Prostate gland (tissue), 2 donors: ENCODE measurements at regions not wholly inside any gene's neighbourhood (a gene's known extent, or its start where the extent isn't known, plus 50 kb on each side); places are given as distances from the start of the nearest gene placed in this dataset.

Experiments used
- DNase-seq: peaks from one replicate; pipeline ENCODE4 v3.0.0-alpha.2; 2019; ENCODE audit warnings: low spot score
- H3K27ac ChIP-seq, 2 donors: fragments of 200-600 bp; sonication (generic); 2 replicates each; pipeline ENCODE4 v1.5.1; 2017 to 2019
- H3K27me3 ChIP-seq: fragments of 200-600 bp; sonication (generic); replicated peaks from 2 replicates; pipeline ENCODE4 v1.5.1; 2019; ENCODE audit not compliant: insufficient read depth
- H3K36me3 ChIP-seq, 2 donors: fragments of 200-600 bp; sonication (generic); 1 replicate in 1 of 2; 2 replicates in 1 of 2; pipeline versions ENCODE4 v1.5.1 to v1.8.1; 2017 to 2019
- H3K4me1 ChIP-seq: fragments of 200-600 bp; sonication (generic); replicated peaks from 2 replicates; pipeline ENCODE4 v1.5.1; 2019
- H3K4me3 ChIP-seq, 2 donors: fragments of 200-600 bp; sonication (generic); 2 replicates each; pipeline ENCODE4 v1.5.1; 2017 to 2019
- H3K9me3 ChIP-seq: fragments of 200-600 bp; sonication (generic); 2 replicates; pipeline ENCODE4 v1.5.1; 2017
- POLR2A ChIP-seq: fragments of 450-650 bp; IDR thresholded peaks from one replicate; pipeline ENCODE4 v1.6.1; 2016; ENCODE audit warnings: antibody characterized with exemption, mild to moderate bottlenecking
- POLR2AphosphoS5 ChIP-seq: sonication (generic); formaldehyde crosslinking; IDR thresholded peaks from one replicate; pipeline ENCODE4 v1.6.1; 2017; ENCODE audit warnings: antibody characterized with exemption
- WGBS: methylation state at CpG from one replicate; pipeline ENCODE4 v1.1.5; 2018; 5-methylcytosine and 5-hydroxymethylcytosine counted together
- intact Hi-C: fragments of 100-400 bp; cut with DNase I; formaldehyde crosslinking; loops from one replicate; pipeline ENCODE4 v1.14.2; 2022
- TF ChIP-seq, protein P1 (sequence below), 4 experiments: fragments of 200-600 bp in 2 of 4; fragments of 450-650 bp in 2 of 4; sonication (generic) in 2 of 4; IDR thresholded peaks; 1 replicate in 3 of 4; 2 replicates in 1 of 4; pipeline ENCODE4 v1.5.1; 2016 to 2019; ENCODE audit warnings: antibody characterized with exemption in 4 of 4, mild to moderate bottlenecking in 2 of 4, moderate library complexity in 2 of 4

- no peak for DNase-seq
- TF ChIP-seq POLR2A, result no peak
- TF ChIP-seq, protein P1, sequence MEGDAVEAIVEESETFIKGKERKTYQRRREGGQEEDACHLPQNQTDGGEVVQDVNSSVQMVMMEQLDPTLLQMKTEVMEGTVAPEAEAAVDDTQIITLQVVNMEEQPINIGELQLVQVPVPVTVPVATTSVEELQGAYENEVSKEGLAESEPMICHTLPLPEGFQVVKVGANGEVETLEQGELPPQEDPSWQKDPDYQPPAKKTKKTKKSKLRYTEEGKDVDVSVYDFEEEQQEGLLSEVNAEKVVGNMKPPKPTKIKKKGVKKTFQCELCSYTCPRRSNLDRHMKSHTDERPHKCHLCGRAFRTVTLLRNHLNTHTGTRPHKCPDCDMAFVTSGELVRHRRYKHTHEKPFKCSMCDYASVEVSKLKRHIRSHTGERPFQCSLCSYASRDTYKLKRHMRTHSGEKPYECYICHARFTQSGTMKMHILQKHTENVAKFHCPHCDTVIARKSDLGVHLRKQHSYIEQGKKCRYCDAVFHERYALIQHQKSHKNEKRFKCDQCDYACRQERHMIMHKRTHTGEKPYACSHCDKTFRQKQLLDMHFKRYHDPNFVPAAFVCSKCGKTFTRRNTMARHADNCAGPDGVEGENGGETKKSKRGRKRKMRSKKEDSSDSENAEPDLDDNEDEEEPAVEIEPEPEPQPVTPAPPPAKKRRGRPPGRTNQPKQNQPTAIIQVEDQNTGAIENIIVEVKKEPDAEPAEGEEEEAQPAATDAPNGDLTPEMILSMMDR (IDR thresholded peaks at IDR 0.05), result no peak
- TF ChIP-seq POLR2AphosphoS5, result no peak
- WGBS, result 21% methylated on average over 4 of the region's 4 CpGs
- Histone ChIP-seq H3K9me3 (no peaks in the 10 kb centered on the region), H3K4me3 (no peak overlapping the region), H3K36me3 (no peaks in the 10 kb centered on the region), H3K4me1 (no peaks in the 10 kb centered on the region), H3K27me3 (no peaks in the 10 kb centered on the region), H3K27ac (no peak overlapping the region)
- intact Hi-C loops, result no loop called here
Observed at GRCh38 chr16:75854152-75854551, 127.9 kb upstream of the CPHXL start.

GRCh38 chr16:75860326-75861053, 134.2 kb upstream of the CPHXL start:
- intact Hi-C loops, result no loop called here
- H3K4me1 ChIP-seq, result no peaks in the 10 kb centered on the region
- TF ChIP-seq POLR2AphosphoS5 (no peak), POLR2A (no peak)
- TF ChIP-seq, protein P1 (IDR thresholded peaks at IDR 0.05), result no peak
- no peak overlapping the region for H3K27ac ChIP-seq
- WGBS, result 18% methylated on average over 14 of the region's 14 CpGs
- H3K36me3 ChIP-seq, result no peaks in the 10 kb centered on the region
- no peaks in the 10 kb centered on the region for H3K27me3 ChIP-seq
- no peak for DNase-seq
- H3K4me3 ChIP-seq, result no peak overlapping the region
- no peaks in the 10 kb centered on the region for H3K9me3 ChIP-seq

DNA sequence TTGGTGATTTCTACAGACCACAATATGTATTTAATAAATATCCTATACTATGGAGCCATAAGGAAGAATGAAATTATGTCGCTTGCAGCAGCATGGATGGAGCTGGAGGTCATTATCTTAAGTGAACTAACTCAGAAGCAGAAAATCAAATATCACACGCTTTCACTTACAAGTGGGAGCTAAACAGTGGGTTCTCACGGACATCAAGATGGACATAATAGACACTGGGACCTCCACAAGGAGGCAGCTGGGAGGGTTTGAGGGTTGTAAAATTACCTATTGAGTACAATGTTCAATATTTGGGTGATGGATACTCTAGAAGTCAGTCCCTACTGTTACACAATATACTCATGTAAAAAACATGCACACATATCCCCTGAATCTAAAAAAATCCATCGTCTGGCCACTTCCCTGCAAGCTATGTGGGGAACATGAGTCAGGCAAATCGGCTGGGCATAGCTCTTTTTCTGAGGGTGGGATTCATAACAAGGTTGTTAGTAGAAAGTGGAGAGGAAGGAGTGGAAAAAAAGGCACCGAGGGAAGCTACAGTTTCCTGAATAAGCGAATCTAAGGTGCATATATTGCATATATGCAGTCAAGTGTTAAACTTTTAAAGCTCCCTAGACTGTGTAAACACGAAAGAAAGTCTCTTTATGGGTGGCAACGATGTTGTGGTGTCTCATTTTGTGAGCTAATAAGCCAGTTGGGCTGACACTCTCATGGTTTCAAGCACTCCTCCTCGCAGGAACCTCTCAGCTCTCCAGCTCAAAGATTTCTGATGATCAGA, 135.2 kb upstream of the CPHXL start:
- Histone ChIP-seq H3K27ac (no peak overlapping the region), H3K4me1 (no peaks in the 10 kb centered on the region), H3K36me3 (no peaks in the 10 kb centered on the region), H3K9me3 (no peaks in the 10 kb centered on the region), H3K27me3 (no peaks in the 10 kb centered on the region), H3K4me3 (no peak overlapping the region)
- 40% methylated on average over 10 of the region's 10 CpGs for WGBS
- intact Hi-C loops, result no loop called here
- TF ChIP-seq POLR2AphosphoS5 (no peak), POLR2A (no peak)
- TF ChIP-seq, protein P1 (IDR thresholded peaks at IDR 0.05), result no peak
- no peak for DNase-seq

- no peak overlapping the region for H3K27ac ChIP-seq
- H3K27me3 ChIP-seq, result no peaks in the 10 kb centered on the region
- intact Hi-C loops, result no loop called here
- no peaks in the 10 kb centered on the region for H3K4me1 ChIP-seq
- no peak for DNase-seq
- TF ChIP-seq POLR2AphosphoS5 (no peak), POLR2A (no peak)
- TF ChIP-seq, protein P1 (IDR thresholded peaks at IDR 0.05), result no peak
- H3K36me3 ChIP-seq, result no peaks in the 10 kb centered on the region
- WGBS, result 43% methylated on average over 8 of the region's 8 CpGs
- no peak overlapping the region for H3K4me3 ChIP-seq
- no peaks in the 10 kb centered on the region for H3K9me3 ChIP-seq
Observed at GRCh38 chr16:75862098-75862386, 135.8 kb upstream of the CPHXL start.

DNA sequence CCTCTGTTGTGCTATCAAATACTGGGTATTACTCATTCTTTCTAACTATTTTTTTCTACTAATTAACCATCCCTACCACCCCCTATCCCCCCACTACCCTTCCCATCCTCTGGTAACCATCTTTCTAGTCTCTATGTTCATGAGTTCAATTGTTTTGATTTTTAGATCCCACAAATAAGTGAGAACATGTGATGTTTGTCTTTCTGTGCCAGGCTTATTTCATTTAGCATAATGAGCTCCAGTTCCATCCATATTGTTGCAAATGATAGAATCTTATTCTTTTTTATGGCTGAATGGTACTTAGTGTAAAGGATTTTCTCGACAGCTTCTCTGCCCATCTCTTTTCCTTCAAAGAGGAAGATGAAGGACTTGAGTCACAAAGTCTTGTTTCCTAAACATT, 138.0 kb upstream of the CPHXL start:
- Histone ChIP-seq H3K4me1 (no peaks in the 10 kb centered on the region), H3K27me3 (no peaks in the 10 kb centered on the region), H3K27ac (no peak overlapping the region), H3K4me3 (no peak overlapping the region), H3K36me3 (no peaks in the 10 kb centered on the region), H3K9me3 (no peaks in the 10 kb centered on the region)
- intact Hi-C loops, result no loop called here
- DNase-seq, result no peak
- TF ChIP-seq, protein P1 (IDR thresholded peaks at IDR 0.05), result no peak
- TF ChIP-seq POLR2AphosphoS5, result no peak
- TF ChIP-seq POLR2A, result no peak
- 75% methylated on average over 1 of the region's 1 CpG for WGBS
